Psoas muscle (tissue), 7 donors: ENCODE measurements at regions not wholly inside any gene's neighbourhood (a gene's known extent, or its start where the extent isn't known, plus 50 kb on each side); places are given as distances from the start of the nearest gene placed in this dataset.
"Not testable (repeated sequence)": the region's sequence is repeated elsewhere in the genome, so short reads cannot be mapped to it uniquely, and the experiment has no call there.

Experiments
- ATAC-seq, 4 donors: fragments of 200-7000 bp; cut with Tn5 transposase; one replicate each; pipeline ENCODE4 v1.9.1; 2020; ENCODE audit warnings: moderate library complexity in 3 of 4, mild to moderate bottlenecking in 2 of 4
- DNase-seq, 2 donors: peaks; one replicate each; pipeline ENCODE4 v3.0.0-alpha.2; 2020
- H3K27ac ChIP-seq: fragments of 200-600 bp; one replicate; pipeline ENCODE4 v1.8.0; 2022
- H3K27me3 ChIP-seq, 3 donors: fragments of 200-600 bp in 1 of 3; one replicate each; pipeline versions ENCODE4 v1.6.1 to v1.8.0; 2013 to 2022; ENCODE audit warnings: low read length in 2 of 3, mild to moderate bottlenecking in 2 of 3, moderate library complexity in 1 of 3; ENCODE audit not compliant: insufficient read depth in 3 of 3
- H3K36me3 ChIP-seq, 2 donors: fragments of 200-600 bp in 1 of 2; one replicate each; pipeline versions ENCODE4 v1.6.1 to v1.8.0; 2013 to 2022; ENCODE audit warnings: low read depth in 1 of 2, mild to moderate bottlenecking in 1 of 2, moderate library complexity in 1 of 2; ENCODE audit not compliant: insufficient read depth in 1 of 2
- H3K4me1 ChIP-seq: fragments of 200-600 bp; one replicate; pipeline ENCODE4 v1.8.0; 2022
- H3K4me3 ChIP-seq: fragments of 200-600 bp; one replicate; pipeline ENCODE4 v1.8.0; 2022; ENCODE audit warnings: mild to moderate bottlenecking
- H3K9me3 ChIP-seq: fragments of 200-600 bp; one replicate; pipeline ENCODE4 v1.8.0; 2022
- WGBS, 3 donors: extraction: QIAGEN DNeasy Blood & Tissue Kit; methylation state at CpG; one replicate each; pipeline versions ENCODE4 v1.1.6 to v1.1.7; 2013; 5-methylcytosine and 5-hydroxymethylcytosine counted together
- intact Hi-C, 2 donors: fragments of 100-400 bp; cut with DNase I; formaldehyde crosslinking; loops; one replicate each; pipeline versions ENCODE4 v1.11.0 to v1.14.2; 2022
- TF ChIP-seq, protein P1 (sequence below): fragments of 200-600 bp; IDR thresholded peaks from one replicate; pipeline ENCODE4 v1.8.0; 2022; ENCODE audit warnings: antibody characterized with exemption
- donor health status: healthy with polysubstance abuse.
- donor health status: DM: no; HTN: no; CAD: no; lungs with moderate emphysema.
- donor health status: Bipolar disorder and iron deficiency.
- donor health status: healthy.
- donor health status: DM: yes; HTN: yes; CAD: no.
- donor health status: DM: no; HTN: no; CAD: no.
- donor health status: DM: yes; HTN: yes; CAD: no.

DNA sequence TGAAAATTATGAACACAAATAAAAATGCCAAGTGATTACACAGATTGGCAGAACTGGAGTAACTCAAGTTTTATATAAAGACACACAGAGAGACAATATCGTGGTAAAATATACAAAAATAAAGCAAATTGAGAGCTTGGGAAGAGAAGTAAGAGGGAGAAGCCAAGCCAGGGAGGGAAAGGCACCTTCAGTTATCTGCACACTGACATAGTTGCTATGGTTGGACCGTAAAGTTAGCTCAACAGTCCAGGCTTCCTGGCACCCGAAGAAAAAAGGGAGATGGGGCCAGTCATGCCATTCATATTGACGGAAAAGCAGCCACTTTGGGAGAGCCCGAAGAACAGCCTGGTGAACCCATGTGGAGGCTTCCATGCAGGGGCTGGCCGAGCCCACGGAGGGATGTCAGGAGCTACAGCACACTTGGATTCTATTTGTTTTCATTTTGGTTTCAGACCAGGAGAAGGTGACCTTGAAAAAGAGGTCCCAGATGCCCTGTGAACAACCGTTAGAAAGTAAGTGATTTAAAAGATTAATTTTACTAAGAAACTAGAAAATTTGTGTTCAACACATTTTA lies 177.1 kb upstream of the IRF2BP2 start:
- H3K27ac ChIP-seq, H3K27me3 ChIP-seq, H3K4me3 ChIP-seq, H3K4me1 ChIP-seq, H3K9me3 ChIP-seq, DNase-seq, intact Hi-C loops, ATAC-seq, H3K36me3 ChIP-seq: not testable (repeated sequence)
- WGBS, 3 donors, result 66 to 84% (median 70%) methylated on average over 6 to 8 of the region's 8 CpGs

DNA sequence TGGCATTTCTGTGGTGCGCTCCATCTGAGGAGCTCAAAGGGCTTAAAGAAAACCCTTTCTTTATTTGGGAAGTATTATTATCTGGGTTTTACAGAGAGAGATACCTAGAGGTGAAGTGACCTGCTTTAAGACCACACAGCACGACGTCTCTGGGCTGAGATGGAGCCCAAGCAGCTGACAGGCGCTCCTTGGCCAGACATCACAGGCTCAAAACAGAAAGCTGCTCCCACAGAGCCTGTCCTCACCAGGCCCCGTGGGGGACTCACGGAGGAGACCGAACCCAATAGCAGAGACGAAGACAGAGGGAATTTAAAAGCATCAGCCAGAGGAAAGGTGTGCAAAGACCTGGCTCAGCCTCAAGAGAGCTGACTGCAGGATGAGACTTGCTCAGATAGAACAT lies 175.9 kb upstream of the IRF2BP2 start:
- Histone ChIP-seq H3K27ac (peak overlapping the region; percentile 56), H3K27me3 (peaks cover 0 to 10% (median 0%) of the 10 kb centered on the region in 3 donors)
- H3K9me3 ChIP-seq, DNase-seq, H3K36me3 ChIP-seq, H3K4me3 ChIP-seq, intact Hi-C loops, H3K4me1 ChIP-seq: not testable (repeated sequence)
- 13 to 49% (median 33%) methylated on average over 3 to 8 of the region's 8 CpGs for WGBS, 3 donors
- peak; percentile 46 to 65 (median 54) for ATAC-seq

DNA sequence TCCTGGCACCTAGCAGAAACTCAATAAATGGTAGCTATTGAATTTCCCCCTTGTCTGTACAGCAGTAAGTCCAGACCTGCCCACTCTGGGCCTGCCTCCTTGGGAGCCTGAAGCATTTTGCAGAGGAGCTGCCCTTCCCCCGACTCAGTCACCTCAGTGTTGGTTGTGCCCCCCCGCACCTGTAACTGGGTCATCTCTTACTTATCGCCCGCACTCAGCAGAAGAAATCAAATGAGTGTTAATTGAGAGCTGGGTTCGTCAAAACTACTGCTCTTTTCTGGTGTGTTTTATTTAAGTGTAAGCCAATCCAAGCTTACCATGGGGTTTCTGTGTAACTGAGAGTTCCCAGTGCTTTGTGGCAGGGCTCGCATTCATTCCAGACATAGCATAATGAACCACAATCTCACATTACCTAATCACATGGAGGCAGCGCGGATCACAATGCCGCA lies 175.5 kb upstream of the IRF2BP2 start:
- intact Hi-C loops, H3K4me1 ChIP-seq, H3K4me3 ChIP-seq, H3K9me3 ChIP-seq, DNase-seq, H3K36me3 ChIP-seq: not testable (repeated sequence)
- 34 to 79% (median 55%) methylated on average over 9 of the region's 9 CpGs for WGBS, 3 donors
- peak; percentile 84 to 88 (median 84) for ATAC-seq
- peaks cover 0 to 15% (median under 1%) of the 10 kb centered on the region in 3 donors for H3K27me3 ChIP-seq
- peak overlapping the region; percentile 56 for H3K27ac ChIP-seq

DNA sequence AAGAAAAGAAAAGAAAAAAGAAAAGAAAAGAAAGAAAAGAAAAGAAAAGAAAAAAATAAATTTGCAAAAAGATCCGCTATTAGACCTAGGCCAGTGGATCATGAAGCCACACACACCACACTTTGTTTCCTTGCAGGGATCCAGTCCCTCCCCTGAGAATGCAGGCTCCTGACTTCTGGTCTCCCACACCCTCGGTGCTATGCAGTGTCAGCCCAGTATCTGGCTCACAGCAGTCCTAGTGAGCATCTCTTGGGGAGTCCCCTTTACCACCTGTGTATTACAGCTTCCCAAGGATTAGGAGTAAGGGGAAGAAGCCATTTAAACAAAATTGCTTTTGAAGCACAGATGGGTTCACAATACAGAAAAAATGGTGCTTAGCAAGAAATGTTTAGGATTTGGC lies 174.1 kb upstream of the IRF2BP2 start:
- H3K36me3 ChIP-seq, H3K4me3 ChIP-seq, H3K9me3 ChIP-seq, H3K27ac ChIP-seq, DNase-seq, H3K4me1 ChIP-seq, intact Hi-C loops, ATAC-seq: not testable (repeated sequence)
- H3K27me3 ChIP-seq, result peaks cover 0 to 25% (median 3%) of the 10 kb centered on the region in 3 donors
- WGBS, 3 donors, result 85 to 89% (median 85%) methylated on average over 2 of the region's 2 CpGs

DNA sequence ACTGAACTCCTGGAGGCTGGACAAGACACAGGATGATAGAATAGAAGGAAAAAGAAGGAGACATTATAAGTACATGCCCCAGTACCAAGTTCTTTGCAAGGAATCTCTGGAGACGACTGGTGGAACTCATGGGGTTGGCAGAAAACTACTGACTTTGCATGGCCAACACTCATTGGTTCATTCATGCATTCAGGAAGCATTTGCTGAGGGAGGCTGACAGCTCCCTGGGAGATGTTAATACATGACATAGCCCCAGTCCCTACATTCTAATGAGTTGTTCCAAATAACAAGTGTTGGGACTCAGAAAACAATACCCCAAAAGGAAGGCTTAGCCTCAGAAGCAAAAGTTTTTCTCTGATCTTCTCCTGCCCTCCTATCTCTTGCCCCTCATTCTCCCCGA lies 172.8 kb upstream of the IRF2BP2 start:
- ATAC-seq, result no peak
- 54 to 66% (median 58%) methylated on average over 2 of the region's 2 CpGs for WGBS, 3 donors
- Histone ChIP-seq H3K4me3 (no peak overlapping the region), H3K27me3 (peaks cover 0 to 38% (median 7%) of the 10 kb centered on the region in 3 donors), H3K36me3 (no peaks in the 10 kb centered on the region), H3K9me3 (no peaks in the 10 kb centered on the region), H3K4me1 (peaks cover 3% of the 10 kb centered on the region), H3K27ac (no peak overlapping the region)
- DNase-seq, result no peak
- TF ChIP-seq, protein P1, sequence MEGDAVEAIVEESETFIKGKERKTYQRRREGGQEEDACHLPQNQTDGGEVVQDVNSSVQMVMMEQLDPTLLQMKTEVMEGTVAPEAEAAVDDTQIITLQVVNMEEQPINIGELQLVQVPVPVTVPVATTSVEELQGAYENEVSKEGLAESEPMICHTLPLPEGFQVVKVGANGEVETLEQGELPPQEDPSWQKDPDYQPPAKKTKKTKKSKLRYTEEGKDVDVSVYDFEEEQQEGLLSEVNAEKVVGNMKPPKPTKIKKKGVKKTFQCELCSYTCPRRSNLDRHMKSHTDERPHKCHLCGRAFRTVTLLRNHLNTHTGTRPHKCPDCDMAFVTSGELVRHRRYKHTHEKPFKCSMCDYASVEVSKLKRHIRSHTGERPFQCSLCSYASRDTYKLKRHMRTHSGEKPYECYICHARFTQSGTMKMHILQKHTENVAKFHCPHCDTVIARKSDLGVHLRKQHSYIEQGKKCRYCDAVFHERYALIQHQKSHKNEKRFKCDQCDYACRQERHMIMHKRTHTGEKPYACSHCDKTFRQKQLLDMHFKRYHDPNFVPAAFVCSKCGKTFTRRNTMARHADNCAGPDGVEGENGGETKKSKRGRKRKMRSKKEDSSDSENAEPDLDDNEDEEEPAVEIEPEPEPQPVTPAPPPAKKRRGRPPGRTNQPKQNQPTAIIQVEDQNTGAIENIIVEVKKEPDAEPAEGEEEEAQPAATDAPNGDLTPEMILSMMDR, result no peak
- intact Hi-C loops, result no loop called here

DNA sequence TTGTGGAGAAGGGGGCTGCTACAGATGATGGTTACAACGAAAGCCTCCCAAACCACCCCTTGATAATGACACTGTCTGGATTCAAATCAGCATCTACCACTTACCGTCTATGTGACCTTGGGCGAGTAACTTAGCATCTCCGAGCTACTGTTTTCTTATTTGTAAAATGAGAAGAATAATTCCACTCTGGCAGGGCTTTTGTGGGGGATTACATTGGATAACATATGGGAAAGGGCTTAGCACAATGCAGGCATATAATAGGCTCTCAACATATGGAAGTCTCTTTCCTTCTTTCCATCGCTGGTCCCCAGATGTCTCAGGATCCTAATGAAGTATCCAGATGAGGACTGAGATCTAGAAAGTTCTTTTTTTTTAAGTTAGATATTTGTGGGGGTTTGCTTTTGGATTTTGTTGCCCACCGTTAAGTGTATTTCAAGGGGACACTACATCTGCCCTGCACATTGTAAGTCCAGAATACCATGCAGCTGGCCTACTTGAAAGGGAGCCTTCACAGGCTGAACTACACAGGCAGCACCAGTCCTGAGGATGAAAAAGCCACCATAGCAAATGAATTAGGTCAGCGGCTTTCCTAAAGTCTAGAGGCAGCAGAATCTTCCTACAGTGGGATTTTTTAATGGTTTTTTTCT lies 172.2 kb upstream of the IRF2BP2 start:
- intact Hi-C loops, result no loop called here
- H3K4me3 ChIP-seq, result no peak overlapping the region
- DNase-seq (no peak), ATAC-seq (no peak)
- H3K27ac ChIP-seq, result no peak overlapping the region
- WGBS, 3 donors, result 64 to 73% (median 67%) methylated on average over 7 of the region's 7 CpGs
- TF ChIP-seq, protein P1, result no peak
- peaks cover 3% of the 10 kb centered on the region for H3K4me1 ChIP-seq
- H3K36me3 ChIP-seq, result no peaks in the 10 kb centered on the region
- H3K9me3 ChIP-seq, result no peaks in the 10 kb centered on the region
- peaks cover 0 to 44% (median 7%) of the 10 kb centered on the region in 3 donors for H3K27me3 ChIP-seq
